SU-DHL-6 (cell line): ENCODE measurements at regions not wholly inside any gene's neighbourhood (a gene's known extent, or its start where the extent isn't known, plus 50 kb on each side); places are given as distances from the start of the nearest gene placed in this dataset.

Source experiments
- CTCF ChIP-seq: fragments of 200-600 bp; sonication (generic); IDR thresholded peaks from one replicate; pipeline ENCODE4 v1.5.1; 2017; ENCODE audit warnings: antibody characterized with exemption, mild to moderate bottlenecking, low read length, moderate library complexity; ENCODE audit not compliant: insufficient read depth, poor library complexity, severe bottlenecking
- EZH2phosphoT487 ChIP-seq: fragments of 200-600 bp; sonication (generic), shearing (Covaris generic); conservative IDR thresholded peaks from 2 replicates; pipeline ENCODE4 v1.6.1; 2018; ENCODE audit warnings: mild to moderate bottlenecking, antibody characterized with exemption, low read length, moderate library complexity, mixed read lengths

GRCh38 chr1:234666761-234667160 is 56.8 kb upstream of the IRF2BP2 start:
- TF ChIP-seq CTCF = no peak
- no peak for TF ChIP-seq EZH2phosphoT487
